ENCODE measurements at regions not wholly inside any gene's neighbourhood (a gene's known extent, or its start where the extent isn't known, plus 50 kb on each side); places are given as distances from the start of the nearest gene placed in this dataset.

DNA sequence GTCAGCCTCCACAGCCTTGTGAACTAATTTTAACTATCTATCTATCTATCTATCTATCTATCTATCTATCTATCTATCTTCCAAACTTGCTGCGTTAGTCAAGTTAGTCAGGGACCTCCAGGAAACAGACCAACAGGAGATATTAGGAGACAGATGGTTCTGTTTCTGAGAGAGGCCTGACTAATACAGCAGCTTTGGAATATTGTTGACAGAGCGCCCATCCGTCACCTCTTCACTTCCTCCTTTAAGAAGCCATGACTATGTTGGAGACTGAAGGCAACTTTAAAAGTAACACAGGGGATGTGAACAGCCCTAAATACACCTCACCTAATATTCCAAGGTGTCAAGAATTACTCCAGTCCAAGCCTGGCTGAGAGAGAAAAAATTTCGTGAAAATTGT, 280.9 kb upstream of the IGFBP3 start:
- TF ChIP-seq CHD1 (IDR thresholded peaks at IDR 0.05; ENCODE audit: low read depth, low read length) (no peak), CEBPB (IDR thresholded peaks at IDR 0.05; ENCODE audit: borderline replicate concordance in 1 of 2, low read depth in 2 of 2, low read length in 2 of 2) (no peak), ZNF274 (IDR thresholded peaks at IDR 0.05; ENCODE audit: insufficient read depth, insufficient read length) (no peak)
- TF ChIP-seq, protein P1, sequence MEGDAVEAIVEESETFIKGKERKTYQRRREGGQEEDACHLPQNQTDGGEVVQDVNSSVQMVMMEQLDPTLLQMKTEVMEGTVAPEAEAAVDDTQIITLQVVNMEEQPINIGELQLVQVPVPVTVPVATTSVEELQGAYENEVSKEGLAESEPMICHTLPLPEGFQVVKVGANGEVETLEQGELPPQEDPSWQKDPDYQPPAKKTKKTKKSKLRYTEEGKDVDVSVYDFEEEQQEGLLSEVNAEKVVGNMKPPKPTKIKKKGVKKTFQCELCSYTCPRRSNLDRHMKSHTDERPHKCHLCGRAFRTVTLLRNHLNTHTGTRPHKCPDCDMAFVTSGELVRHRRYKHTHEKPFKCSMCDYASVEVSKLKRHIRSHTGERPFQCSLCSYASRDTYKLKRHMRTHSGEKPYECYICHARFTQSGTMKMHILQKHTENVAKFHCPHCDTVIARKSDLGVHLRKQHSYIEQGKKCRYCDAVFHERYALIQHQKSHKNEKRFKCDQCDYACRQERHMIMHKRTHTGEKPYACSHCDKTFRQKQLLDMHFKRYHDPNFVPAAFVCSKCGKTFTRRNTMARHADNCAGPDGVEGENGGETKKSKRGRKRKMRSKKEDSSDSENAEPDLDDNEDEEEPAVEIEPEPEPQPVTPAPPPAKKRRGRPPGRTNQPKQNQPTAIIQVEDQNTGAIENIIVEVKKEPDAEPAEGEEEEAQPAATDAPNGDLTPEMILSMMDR (IDR thresholded peaks at IDR 0.05 in 2 of 3, conservative IDR thresholded peaks at IDR 0.05 in 1 of 3; ENCODE audit: control insufficient read depth in 2 of 3, extremely low read depth in 1 of 3, insufficient read depth in 1 of 3, low read depth in 3 of 3, low read length in 3 of 3): no peak
